Activated CD8-positive, alpha-beta memory T cell treated with anti-CD3 and anti-CD28 coated beads for 36 hours (primary cell): ENCODE measurements at regions not wholly inside any gene's neighbourhood (a gene's known extent, or its start where the extent isn't known, plus 50 kb on each side); places are given as distances from the start of the nearest gene placed in this dataset.

Source experiments
- CTCF ChIA-PET: fragments of 350-600 bp; sonication (Branson Sonifier 250); formaldehyde crosslinking; loops from one replicate; lab custom pipeline; 2021; ENCODE audit warnings: antibody characterized with exemption; lab: Charles Lee
- POLR2A ChIA-PET: fragments of 350-600 bp; sonication (Branson Sonifier 250); formaldehyde crosslinking; loops from one replicate; lab custom pipeline; 2021; ENCODE audit warnings: antibody characterized with exemption; lab: Charles Lee

GRCh38 chr12:127083008-127083949 lies 1183.7 kb upstream of the TMEM132C start:
- ChIA-PET CTCF (no interaction called here), POLR2A (no interaction called here)

GRCh38 chr12:127101076-127101475 lies 1165.9 kb upstream of the TMEM132C start:
- CTCF ChIA-PET = no interaction called here
- POLR2A ChIA-PET = no interaction called here

DNA sequence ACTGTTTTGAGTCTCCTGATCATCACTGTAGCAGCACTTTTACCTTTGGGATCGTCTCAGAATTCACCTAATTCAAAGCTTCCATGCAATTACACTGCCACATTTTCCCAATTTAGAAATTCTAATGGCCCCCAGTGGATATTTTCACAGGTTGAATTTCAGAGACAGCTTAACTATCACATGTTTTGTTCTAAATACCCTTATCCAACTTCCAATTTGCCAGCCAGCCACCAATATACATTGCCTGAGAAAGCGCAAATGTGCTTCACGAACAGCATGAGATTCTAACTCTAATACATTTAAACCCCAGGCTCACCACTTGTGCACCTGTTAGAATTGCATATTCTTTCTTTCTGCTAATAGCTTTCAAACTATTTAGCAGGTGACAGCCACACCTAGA lies 1160.9 kb upstream of the TMEM132C start:
- POLR2A ChIA-PET = no interaction called here
- CTCF ChIA-PET = no interaction called here

- CTCF ChIA-PET = interaction anchor here (1.4 kb wide), 1 partner anchor 134 kb away, joined by 4 read pairs; no protein-coding TSS in a partner anchor
Measured at GRCh38 chr12:127106697-127107096, 1160.3 kb upstream of the TMEM132C start.

DNA sequence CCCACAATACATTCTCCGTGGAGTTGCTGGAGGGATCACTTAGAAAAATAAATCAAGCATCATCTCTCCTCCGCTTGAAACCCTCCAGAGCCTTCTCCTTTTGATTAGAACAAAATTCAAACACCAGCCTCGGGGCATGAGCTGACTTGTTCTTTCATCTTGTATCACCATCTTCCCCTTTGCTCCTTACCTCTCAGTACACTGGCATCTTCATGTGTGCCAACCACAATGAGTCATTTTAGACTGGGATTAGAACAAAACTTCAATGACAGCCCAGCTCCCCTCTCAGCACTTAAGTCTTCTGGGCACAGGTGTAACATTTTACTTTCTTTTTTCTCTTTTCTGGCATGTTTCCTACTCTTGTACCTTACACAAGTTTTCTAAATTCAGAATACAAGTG lies 1159.2 kb upstream of the TMEM132C start:
- ChIA-PET POLR2A (interaction anchor here (0.6 kb wide), 1 partner anchor 64 kb away, joined by 3 read pairs; no protein-coding TSS in a partner anchor), CTCF (interaction anchor here (0.7 to 2.2 kb wide), 4 partner anchors 133 to 274 kb away, joined by 3 to 7 read pairs (median 6); no protein-coding TSS in a partner anchor)

More at GRCh38 chr12:127106697-127107096, 1160.3 kb upstream of the TMEM132C start:
- POLR2A ChIA-PET = no interaction called here

DNA sequence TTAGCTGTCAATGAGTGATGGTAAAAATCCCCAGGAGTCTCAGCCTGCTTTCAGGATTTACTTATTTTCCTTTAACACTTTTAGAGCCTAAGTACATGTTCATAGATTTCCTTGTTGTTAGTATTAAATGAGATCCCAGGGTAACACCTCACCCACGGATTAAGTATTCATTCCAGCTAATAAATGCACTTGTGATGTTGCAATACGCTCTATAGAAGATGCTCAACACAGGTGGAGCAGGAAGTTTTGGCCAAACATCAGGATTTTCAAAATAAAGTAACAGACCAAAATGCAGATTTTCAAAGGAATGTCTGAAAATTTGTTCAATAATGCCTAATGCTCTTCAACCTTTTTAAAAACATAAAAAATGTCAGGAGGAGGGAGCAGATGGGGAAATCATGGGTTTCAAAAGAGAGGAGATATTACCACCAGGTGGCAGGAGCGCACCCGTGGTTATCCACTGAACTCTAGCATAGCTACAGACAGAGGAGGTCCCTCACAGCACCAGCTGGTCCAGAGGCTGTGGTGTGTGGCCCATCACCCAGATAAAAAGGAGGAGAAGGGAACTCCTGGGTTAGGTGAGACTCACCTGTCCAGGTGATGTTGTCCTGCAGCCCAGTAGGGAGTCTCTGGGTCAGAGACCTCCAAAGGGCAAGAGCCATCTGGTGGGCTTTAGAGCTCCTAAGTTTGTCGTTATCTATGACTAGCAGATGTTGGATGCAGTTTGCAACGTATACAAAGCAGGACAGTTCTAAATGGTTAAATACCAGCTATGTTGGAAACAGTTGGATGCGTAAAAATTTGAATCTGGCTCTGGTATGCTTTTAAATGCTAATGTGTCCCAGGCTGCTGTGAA lies 1158.4 kb upstream of the TMEM132C start:
- ChIA-PET POLR2A (interaction anchor here (0.6 kb wide), 1 partner anchor 64 kb away, joined by 3 read pairs; no protein-coding TSS in a partner anchor), CTCF (interaction anchor here (0.8 to 2.2 kb wide), 10 partner anchors 9 to 273 kb away, joined by 3 to 7 read pairs (median 3); no protein-coding TSS in a partner anchor)

- ChIA-PET CTCF (interaction anchor here (0.6 kb wide), 1 partner anchor 112 kb away, joined by 5 read pairs; no protein-coding TSS in a partner anchor), POLR2A (no interaction called here)
Measured at GRCh38 chr12:127113945-127114344, 1153.0 kb upstream of the TMEM132C start.

DNA sequence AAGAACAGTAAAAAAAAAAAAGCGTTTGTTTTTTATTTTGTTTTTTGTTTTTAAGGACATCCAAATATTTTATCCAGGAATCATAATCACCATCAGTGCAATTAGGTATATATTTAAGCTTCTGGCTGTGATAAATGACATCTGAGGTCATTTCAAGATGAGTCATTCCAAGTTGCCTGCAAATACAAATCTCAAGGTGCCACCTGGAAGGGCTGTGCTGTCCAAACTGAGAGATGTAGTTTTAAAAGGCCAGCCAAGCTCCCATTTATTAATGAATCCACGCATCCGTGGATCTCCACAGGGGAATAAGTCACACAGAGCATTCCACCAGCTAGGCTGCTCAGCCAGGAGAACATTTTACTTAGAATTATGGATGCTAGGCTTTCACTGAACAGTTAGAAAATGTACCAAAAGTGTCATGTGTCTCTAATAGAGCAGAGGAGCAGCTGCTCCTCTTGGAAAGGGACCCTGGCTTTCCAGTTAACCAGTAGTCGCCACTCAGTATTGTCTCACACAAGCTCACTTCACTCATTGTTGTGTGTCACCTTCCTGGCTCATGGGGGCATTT lies 1151.4 kb upstream of the TMEM132C start:
- ChIA-PET POLR2A (no interaction called here), CTCF (interaction anchor here (1.4 kb wide), 1 partner anchor 178 kb away, joined by 3 read pairs; no protein-coding TSS in a partner anchor)

- POLR2A ChIA-PET = no interaction called here
- CTCF ChIA-PET = no interaction called here
Measured at GRCh38 chr12:127118251-127118650, 1148.7 kb upstream of the TMEM132C start.

DNA sequence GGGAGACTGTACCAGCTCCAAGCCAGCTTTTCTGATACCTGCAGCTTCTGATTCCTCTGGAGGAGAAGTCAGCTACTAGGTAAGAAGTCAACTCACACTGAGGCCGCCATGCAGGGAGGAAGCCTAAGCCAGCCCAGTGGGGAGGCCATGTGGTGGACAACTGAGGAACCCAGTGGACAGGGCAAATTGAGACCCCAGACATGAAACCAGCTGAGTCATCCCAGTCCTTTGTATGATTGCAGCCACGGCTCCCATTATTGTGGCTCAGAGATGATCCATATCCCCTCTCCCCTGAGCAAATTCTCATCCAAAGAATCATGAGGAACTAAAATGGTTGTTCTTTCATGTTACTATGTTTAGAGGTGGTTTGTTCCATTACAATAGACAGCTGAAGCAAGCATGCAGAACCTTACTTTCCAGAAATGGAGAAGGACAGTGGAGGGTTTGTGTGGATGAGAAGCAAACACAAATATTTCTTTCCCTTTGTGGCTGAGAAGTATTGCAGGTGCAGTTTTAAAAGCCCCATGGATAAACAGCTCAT lies 1147.3 kb upstream of the TMEM132C start:
- CTCF ChIA-PET = interaction anchor here (1.4 kb wide), 1 partner anchor 11 kb away, joined by 3 read pairs; no protein-coding TSS in a partner anchor
- POLR2A ChIA-PET = no interaction called here

GRCh38 chr12:127120851-127121250 lies 1146.1 kb upstream of the TMEM132C start:
- CTCF ChIA-PET = no interaction called here
- POLR2A ChIA-PET = no interaction called here

GRCh38 chr12:127121494-127122084 lies 1145.4 kb upstream of the TMEM132C start:
- POLR2A ChIA-PET = no interaction called here
- CTCF ChIA-PET = no interaction called here

DNA sequence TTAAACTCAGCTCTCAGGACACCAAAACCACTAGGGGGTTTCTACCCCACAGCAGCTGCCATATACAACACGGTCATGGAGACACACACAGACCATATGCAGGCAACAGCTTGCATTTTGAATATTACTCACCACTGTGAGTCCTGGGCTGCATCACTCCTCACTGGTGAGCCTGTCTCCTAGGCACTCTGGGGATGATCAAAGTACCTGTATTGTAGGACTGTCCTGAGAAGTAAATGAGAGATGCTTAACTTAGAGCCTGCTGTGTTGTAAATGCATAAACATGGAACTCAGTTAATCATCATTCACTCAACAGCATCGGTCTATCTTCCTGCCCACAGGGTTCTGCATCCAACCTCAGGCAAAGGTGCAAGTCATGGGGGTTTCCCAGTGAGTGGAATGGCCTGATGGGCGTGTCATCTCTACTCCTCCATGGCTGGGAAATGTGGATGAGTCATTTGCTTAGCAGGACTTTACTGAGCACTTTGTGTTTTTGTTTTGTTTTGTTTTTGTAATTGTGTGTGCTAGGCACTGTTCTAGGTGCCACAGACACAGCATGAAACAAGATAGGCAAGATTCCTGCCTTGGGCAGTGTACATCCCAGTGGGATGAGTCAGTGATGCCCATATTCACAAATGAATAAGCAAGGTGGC lies 1141.2 kb upstream of the TMEM132C start:
- ChIA-PET POLR2A (no interaction called here), CTCF (no interaction called here)

DNA sequence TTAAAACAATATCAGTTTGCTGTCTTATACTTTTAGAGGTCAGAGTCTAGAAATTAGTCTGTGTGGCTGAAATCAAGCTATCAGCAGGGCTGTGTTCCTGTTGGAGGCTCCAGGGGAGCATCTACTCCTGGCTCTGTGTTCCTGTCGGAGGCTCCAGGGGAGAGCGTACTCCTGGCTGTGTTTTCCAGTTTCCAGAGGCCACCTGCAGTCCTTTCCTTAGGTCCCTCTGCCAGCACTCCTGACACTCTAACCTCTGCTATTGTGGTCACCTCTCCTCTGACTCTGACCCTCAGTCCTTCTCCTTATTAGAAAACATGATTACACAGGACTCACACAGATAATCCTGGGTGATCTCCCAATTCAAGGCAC lies 1140.7 kb upstream of the TMEM132C start:
- CTCF ChIA-PET = no interaction called here
- POLR2A ChIA-PET = no interaction called here

DNA sequence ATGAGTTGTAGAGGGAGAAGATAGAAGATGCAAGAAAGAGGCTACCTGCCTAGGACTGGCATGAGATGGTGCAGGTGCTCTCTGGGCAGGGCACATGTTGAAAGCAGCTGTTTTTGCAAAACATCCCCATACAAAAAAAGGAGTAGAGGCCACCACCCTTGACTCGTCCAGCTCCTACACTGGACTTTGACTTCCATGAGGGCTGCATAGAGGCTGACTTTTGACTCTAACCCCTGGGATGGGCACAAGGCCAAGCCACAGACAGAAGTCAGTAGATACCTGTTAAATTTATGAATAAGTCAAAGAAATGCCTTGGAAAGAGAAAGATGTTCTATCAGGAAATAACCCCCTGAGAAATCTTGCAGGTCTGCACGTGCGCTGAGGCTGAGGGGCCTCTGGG lies 1139.1 kb upstream of the TMEM132C start:
- POLR2A ChIA-PET = no interaction called here
- CTCF ChIA-PET = interaction anchor here (0.6 to 1.1 kb wide), 2 partner anchors 19 kb away, joined by 3 read pairs; no protein-coding TSS in a partner anchor

DNA sequence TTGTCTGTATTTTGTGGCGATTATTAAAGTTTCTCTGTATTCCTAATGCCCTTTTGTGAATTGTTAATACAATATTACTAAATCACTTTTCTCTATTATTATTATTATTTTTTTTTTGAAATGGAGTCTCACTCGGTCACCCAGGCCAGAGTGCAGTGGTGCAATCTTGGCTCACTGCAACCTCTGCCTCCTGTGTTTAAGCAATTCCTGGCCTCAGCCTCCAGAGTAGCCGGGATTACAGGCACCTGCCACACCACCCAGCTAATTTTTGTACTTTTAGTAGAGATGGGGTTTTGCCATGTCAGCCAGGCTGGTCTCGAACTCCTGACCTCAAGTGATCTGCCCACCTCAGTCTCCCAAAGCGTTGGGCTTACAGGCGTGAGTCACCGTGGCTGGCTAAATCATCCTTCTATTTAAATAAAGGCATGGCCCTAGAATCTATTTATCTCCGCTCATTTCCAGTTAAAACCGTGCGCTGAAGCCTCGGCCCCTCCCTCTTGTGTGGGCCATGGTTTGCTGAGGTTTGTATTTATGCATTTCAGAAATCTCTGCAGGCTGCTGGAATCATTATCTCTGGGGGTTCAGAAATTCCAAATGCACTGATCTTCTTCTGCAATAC lies 1136.4 kb upstream of the TMEM132C start:
- POLR2A ChIA-PET = no interaction called here
- CTCF ChIA-PET = no interaction called here

DNA sequence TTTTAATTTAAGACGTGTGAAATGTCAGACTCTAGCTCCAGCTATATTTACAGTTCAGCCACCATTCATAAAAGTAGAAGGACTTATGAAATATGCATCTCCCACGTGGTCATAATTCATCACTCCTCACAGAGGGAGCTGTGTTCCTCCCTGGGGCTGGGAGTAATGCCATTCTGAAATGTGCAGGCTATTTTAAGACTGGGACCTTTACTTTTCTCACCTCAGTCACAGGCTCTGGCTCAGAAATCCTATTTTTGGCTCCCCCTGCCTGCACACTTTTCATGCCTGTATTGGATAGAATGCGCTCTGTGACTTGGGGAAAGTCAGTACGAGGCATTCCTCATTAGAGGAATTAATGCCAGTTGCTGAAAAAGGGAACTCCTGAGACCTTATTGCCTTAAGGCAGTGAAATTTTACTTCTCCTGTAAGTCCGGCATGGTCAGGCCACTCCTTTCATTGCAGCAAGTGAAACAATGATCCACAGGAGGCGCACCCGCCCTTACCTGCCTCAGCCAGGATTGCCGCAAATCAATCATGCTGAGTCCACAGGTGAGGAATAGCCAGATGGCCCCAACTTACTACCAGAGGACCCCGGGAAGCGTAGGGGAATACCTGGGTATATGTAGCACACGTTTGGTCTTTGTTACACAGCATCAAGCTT lies 1133.2 kb upstream of the TMEM132C start:
- CTCF ChIA-PET = no interaction called here
- POLR2A ChIA-PET = no interaction called here
